Putamen (tissue), 1 donor: ENCODE measurements at regions not wholly inside any gene's neighbourhood (a gene's known extent, or its start where the extent isn't known, plus 50 kb on each side); places are given as distances from the start of the nearest gene placed in this dataset.
A peak's percentile ranks its signal among the peaks of the same experiment; 100 is the strongest.
"Not testable (repeated sequence)": the region's sequence is repeated elsewhere in the genome, so short reads cannot be mapped to it uniquely, and the experiment has no call there.

Experiments
- DNase-seq: peaks from one replicate; pipeline ENCODE4 v3.0.0-alpha.2; 2016; ENCODE audit warnings: low spot score

- no peak for DNase-seq
These were observed 159.9 kb upstream of the FER start for GRCh38 chr5:108587821-108588220.

- DNase-seq = no peak
These were observed 166.7 kb upstream of the FER start for GRCh38 chr5:108581026-108581425.

GRCh38 chr5:108579236-108579635 is 168.5 kb upstream of the FER start:
- no peak for DNase-seq

- DNase-seq = no peak
These were observed 168.9 kb upstream of the FER start for GRCh38 chr5:108578791-108579190.

- DNase-seq = no peak
These were observed 180.3 kb upstream of the FER start for GRCh38 chr5:108567429-108567828.

GRCh38 chr5:108564441-108564840 is 182.5 kb upstream of the FBXL17 start:
- DNase-seq = no peak

- DNase-seq = no peak
These were observed 180.2 kb upstream of the FBXL17 start for GRCh38 chr5:108562205-108562454.

GRCh38 chr5:108561416-108562204 is 179.7 kb upstream of the FBXL17 start:
- no peak for DNase-seq

GRCh38 chr5:108560581-108560980 is 178.7 kb upstream of the FBXL17 start:
- DNase-seq = peak; percentile 4

- no peak for DNase-seq
These were observed 178.3 kb upstream of the FBXL17 start for GRCh38 chr5:108560166-108560565.

- DNase-seq = not testable (repeated sequence)
These were observed 176.9 kb upstream of the FBXL17 start for GRCh38 chr5:108558840-108559239.

GRCh38 chr5:108558142-108558541 is 176.2 kb upstream of the FBXL17 start:
- not testable (repeated sequence) for DNase-seq

GRCh38 chr5:108557686-108558085 is 175.8 kb upstream of the FBXL17 start:
- DNase-seq = no peak

- no peak for DNase-seq
These were observed 174.7 kb upstream of the FBXL17 start for GRCh38 chr5:108556441-108557145.

GRCh38 chr5:108548684-108549596 is 167.0 kb upstream of the FBXL17 start:
- DNase-seq = no peak

GRCh38 chr5:108546939-108547338 is 165.0 kb upstream of the FBXL17 start:
- no peak for DNase-seq

GRCh38 chr5:108545301-108545700 is 163.4 kb upstream of the FBXL17 start:
- DNase-seq = no peak

GRCh38 chr5:108543486-108543885 is 161.6 kb upstream of the FBXL17 start:
- no peak for DNase-seq

GRCh38 chr5:108541836-108542235 is 159.9 kb upstream of the FBXL17 start:
- no peak for DNase-seq

- no peak for DNase-seq
These were observed 154.4 kb upstream of the FBXL17 start for GRCh38 chr5:108536321-108536720.

GRCh38 chr5:108532129-108532445 is 150.2 kb upstream of the FBXL17 start:
- not testable (repeated sequence) for DNase-seq

GRCh38 chr5:108531367-108532128 is 149.7 kb upstream of the FBXL17 start:
- no peak for DNase-seq
